Activated naive CD4-positive, alpha-beta T cell treated with anti-CD3 and anti-CD28 coated beads, Interleukin-2, amount 10 ng/mL, durations not matched to agents 7 days and 5 days (primary cell): ENCODE measurements at regions not wholly inside any gene's neighbourhood (a gene's known extent, or its start where the extent isn't known, plus 50 kb on each side); places are given as distances from the start of the nearest gene placed in this dataset.

Source experiments
- CTCF ChIA-PET: fragments of 350-600 bp; sonication (Branson Sonifier 250); formaldehyde crosslinking; loops from one replicate; lab custom pipeline; 2021; ENCODE audit warnings: antibody characterized with exemption; lab: Charles Lee
- DNase-seq: peaks from one replicate; pipeline ENCODE4 v3.0.0-alpha.2; 2020
- H3K27ac Mint-ChIP-seq: one replicate; pipeline ENCODE4 v1.8.0; 2021; ENCODE audit warnings: mild to moderate bottlenecking, moderate library complexity, mixed read lengths
- H3K27me3 Mint-ChIP-seq: one replicate; pipeline ENCODE4 v1.8.0; 2021; ENCODE audit warnings: mild to moderate bottlenecking, mixed read lengths
- H3K36me3 Mint-ChIP-seq: one replicate; pipeline ENCODE4 v1.8.0; 2021; ENCODE audit warnings: mixed read lengths
- H3K4me1 Mint-ChIP-seq: one replicate; pipeline ENCODE4 v1.8.0; 2021; ENCODE audit warnings: mixed read lengths
- H3K4me3 Mint-ChIP-seq: one replicate; pipeline ENCODE4 v1.8.0; 2021; ENCODE audit warnings: mild to moderate bottlenecking, moderate library complexity, mixed read lengths
- H3K9me3 Mint-ChIP-seq: one replicate; pipeline ENCODE4 v1.8.0; 2021; ENCODE audit warnings: mixed read lengths

DNA sequence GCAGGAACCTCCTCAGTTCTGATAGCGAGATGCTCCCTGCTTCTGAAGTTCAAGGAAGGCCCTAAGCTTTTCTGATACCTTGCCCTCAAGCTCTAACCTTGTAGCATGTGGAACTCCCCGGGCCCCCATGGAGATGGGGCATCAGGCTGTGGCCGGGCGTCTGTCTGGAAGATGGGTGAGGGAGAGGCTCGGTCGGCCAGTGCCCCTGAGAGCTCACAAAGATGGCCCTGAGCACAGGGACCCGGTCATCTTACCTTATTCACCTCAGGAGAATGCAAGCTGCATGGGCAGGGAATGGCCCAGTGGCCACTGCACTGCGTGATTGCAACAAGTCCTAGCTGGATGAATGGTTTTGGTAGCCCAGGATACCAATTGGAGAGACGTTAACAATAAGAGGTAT is 830.3 kb downstream of the TBC1D22A start:
- DNase-seq = no peak

DNA sequence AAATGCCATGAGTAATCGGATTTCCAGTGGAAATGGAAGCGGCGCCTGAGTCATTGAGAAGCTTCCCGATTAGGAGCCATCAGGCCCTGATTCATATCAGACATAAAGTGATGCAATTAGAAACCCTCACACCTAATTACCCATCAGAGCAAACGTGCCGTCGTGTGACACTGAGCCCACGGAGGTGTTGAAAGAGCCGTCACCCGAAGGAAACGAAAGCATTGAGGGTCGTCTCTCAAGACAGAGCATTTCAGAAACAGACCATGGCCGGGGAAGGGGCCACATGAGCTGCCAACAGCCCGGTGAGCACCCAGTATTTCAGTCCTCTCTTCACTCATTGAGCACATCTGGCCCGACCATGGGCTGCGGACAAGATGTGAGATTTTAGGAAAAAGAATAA is 829.3 kb downstream of the TBC1D22A start:
- no peaks in the 10 kb centered on the region for H3K36me3 Mint-ChIP-seq
- H3K27me3 Mint-ChIP-seq = no peaks in the 10 kb centered on the region
- no peak for DNase-seq
- no peak overlapping the region for H3K27ac Mint-ChIP-seq
- H3K9me3 Mint-ChIP-seq = no peaks in the 10 kb centered on the region
- no peaks in the 10 kb centered on the region for H3K4me1 Mint-ChIP-seq
- no peak overlapping the region for H3K4me3 Mint-ChIP-seq
- CTCF ChIA-PET = no interaction called here

More for the DNA sequence above, 830.3 kb downstream of the TBC1D22A start:
- H3K27ac Mint-ChIP-seq = no peak overlapping the region
- H3K27me3 Mint-ChIP-seq = no peaks in the 10 kb centered on the region
- CTCF ChIA-PET = no interaction called here
- no peaks in the 10 kb centered on the region for H3K36me3 Mint-ChIP-seq
- no peaks in the 10 kb centered on the region for H3K9me3 Mint-ChIP-seq
- H3K4me3 Mint-ChIP-seq = no peak overlapping the region
- no peaks in the 10 kb centered on the region for H3K4me1 Mint-ChIP-seq

DNA sequence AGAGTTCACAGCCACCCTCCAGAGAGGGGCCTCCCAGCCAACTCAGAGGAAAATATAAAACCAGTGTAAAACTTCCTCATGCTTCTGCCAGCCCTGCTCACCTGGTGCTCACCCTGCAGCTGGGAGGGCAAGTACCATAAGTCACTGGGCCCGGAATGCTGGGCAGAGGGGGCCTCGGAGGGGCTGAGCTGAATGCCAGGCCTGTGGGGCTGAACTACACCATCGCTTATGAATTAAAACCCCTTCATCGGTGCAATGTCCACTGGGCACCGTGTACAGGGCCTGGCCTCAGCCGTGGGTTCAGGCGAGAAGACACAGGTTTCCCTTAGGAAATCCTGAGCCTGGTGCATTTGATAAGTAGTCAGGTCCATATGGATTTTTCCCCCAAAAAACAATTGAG is 828.6 kb downstream of the TBC1D22A start:
- DNase-seq = no peak
- H3K27ac Mint-ChIP-seq = no peak overlapping the region
- no peaks in the 10 kb centered on the region for H3K36me3 Mint-ChIP-seq
- H3K4me3 Mint-ChIP-seq = no peak overlapping the region
- H3K27me3 Mint-ChIP-seq = no peaks in the 10 kb centered on the region
- no peaks in the 10 kb centered on the region for H3K4me1 Mint-ChIP-seq
- CTCF ChIA-PET = no interaction called here
- no peaks in the 10 kb centered on the region for H3K9me3 Mint-ChIP-seq

DNA sequence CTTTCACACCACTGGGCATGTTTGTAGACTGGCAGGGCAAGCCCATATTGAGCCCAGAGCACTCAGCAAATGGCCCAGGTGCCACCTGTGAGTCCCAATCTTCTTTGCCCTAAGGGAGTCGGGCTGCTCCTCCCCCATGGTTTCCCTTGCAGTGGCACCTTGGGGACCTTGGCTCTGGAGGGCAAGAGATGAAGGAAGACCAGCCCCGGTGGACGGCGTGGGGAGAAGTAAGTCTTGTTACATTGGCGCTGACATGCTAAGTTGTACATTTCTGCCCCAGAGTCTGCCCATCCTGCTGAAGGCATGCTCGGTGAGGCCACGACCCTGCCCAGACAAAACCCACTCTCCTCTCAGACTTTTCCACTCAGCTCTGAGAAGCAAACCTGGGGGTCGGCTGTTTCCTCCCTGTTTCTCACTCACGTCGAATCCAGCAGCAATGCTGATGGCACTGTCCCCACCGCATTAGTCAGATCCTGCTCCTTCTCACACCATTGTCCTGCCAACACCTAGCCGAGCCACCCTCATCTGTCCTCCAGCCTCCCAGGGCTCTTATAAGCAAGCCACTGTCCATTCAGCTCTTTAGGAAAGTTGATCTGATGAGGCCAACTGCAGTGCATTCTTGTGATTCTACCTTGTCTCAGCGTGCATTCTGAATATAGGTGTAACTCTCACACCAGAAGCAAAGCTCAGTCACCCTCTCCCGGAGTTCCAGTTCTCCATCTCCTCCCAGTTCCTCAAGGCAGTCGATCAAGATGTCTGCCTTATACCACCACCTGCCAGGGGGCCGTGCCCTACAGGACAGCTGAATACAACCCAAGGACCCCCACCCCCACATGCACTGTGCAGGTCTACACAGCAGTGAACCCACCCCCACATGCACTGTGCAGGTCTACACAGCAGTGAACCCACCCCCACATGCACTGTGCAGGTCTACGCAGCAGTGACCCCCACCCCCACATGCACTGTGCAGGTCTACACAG is 827.1 kb downstream of the TBC1D22A start:
- Mint-ChIP-seq H3K4me3 (no peak overlapping the region), H3K9me3 (no peaks in the 10 kb centered on the region), H3K27ac (no peak overlapping the region), H3K27me3 (no peaks in the 10 kb centered on the region), H3K36me3 (no peaks in the 10 kb centered on the region), H3K4me1 (no peaks in the 10 kb centered on the region)
- no peak for DNase-seq
- CTCF ChIA-PET = no interaction called here

DNA sequence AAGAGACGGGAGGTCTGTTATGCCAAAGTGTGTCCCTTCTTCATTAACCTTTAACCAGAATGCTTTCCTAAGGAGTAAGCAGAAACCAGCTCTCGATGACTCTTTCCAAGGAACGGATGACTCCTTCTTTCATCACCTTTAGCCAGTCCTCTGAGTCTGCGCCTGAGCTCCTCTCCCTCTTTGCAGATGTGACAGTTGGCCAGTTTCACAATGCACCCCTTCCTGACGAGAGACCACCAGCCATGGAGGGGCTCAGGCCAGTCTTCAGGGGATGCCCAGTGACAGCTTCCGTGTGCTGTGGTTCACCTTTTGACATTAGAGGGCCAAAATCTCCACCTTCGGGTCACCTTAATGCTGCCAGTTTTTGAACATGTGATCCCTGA is 826.1 kb downstream of the TBC1D22A start:
- peaks cover 5% of the 10 kb centered on the region for H3K9me3 Mint-ChIP-seq
- CTCF ChIA-PET = no interaction called here
- H3K4me3 Mint-ChIP-seq = no peak overlapping the region
- H3K36me3 Mint-ChIP-seq = no peaks in the 10 kb centered on the region
- no peaks in the 10 kb centered on the region for H3K4me1 Mint-ChIP-seq
- H3K27ac Mint-ChIP-seq = no peak overlapping the region
- no peak for DNase-seq
- H3K27me3 Mint-ChIP-seq = no peaks in the 10 kb centered on the region

DNA sequence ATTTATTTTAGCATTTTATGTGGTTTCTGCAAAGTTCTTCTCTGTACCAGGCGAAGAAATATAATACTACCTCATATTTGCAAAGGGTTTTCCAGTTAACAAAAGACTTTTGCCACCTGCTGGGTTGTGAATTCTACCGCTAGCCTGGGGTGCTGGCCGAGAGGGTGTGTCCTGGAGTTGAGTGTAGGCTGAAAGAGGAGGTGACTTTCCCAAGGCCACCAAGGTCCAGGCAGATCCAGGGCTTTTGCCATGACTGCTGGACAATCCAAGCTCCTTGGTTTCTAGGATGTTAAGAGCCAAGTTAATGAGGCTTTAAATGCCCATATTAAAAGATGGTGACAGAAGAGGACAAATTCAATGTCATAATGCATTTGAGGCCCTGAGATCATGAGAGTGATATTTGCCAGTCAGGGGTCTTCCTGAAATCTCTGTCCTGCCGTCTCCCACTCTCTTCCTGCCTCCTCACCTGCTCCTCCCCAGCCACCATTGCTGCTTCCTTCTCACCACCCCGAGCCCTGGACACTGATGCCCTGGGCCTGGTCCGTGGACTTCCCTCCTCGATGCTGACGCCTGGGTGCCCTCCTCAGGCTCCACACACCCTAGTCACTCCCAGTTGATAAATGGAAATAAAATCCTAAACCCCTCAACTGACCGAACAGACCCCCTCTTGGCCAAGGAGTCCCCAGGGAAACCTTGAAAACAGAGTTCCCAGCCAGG is 825.6 kb downstream of the TBC1D22A start:
- Mint-ChIP-seq H3K4me3 (no peak overlapping the region), H3K27ac (no peak overlapping the region), H3K9me3 (peaks cover 5% of the 10 kb centered on the region), H3K27me3 (no peaks in the 10 kb centered on the region), H3K4me1 (no peaks in the 10 kb centered on the region), H3K36me3 (no peaks in the 10 kb centered on the region)
- DNase-seq = no peak
- CTCF ChIA-PET = no interaction called here

DNA sequence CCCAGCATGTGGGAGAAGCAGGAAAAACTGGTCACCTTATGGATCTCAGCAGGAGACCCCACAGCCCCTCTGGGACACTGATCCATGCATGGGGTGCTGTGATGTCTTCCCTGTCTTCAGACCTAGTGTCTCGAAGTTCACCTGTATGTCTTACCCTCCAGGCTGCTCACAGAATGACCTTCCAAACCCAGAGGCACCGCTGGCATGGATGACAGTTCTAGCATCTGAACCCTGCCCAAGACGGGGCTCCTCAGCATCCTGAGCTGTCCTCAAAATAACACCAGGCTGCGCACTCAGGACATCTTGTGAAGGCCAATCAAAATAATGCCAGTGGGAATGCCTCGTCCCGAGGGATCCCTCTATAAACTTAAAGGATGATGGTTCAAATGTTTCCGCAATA is 824.9 kb downstream of the TBC1D22A start:
- Mint-ChIP-seq H3K4me3 (no peak overlapping the region), H3K4me1 (no peaks in the 10 kb centered on the region), H3K27me3 (no peaks in the 10 kb centered on the region), H3K9me3 (peaks cover 6% of the 10 kb centered on the region), H3K27ac (no peak overlapping the region), H3K36me3 (no peaks in the 10 kb centered on the region)
- DNase-seq = no peak
- CTCF ChIA-PET = no interaction called here

DNA sequence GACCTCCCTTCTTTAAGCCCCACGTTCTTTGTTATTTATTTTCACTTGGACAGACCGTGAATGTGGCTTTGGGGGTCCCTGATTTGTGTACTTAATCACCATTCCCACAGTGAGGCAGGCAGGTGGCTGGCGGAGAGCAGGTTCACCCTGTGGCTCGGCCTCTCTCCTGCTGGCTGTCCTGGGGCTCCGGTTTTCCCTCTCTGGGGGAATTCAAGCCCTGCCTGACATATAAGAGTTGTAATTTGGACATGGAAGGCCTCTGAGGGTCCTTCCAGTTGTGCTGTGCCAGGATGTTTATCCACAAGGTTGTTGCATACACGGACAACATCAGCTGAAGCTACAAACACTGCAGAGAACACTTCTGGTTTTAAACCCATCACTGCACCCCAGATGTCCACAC is 824.5 kb downstream of the TBC1D22A start:
- DNase-seq = no peak
- CTCF ChIA-PET = interaction anchor here (0.6 kb wide), 1 partner anchor 10 kb away, joined by 4 read pairs; no protein-coding TSS in a partner anchor
- no peaks in the 10 kb centered on the region for H3K36me3 Mint-ChIP-seq
- no peaks in the 10 kb centered on the region for H3K4me1 Mint-ChIP-seq
- no peak overlapping the region for H3K27ac Mint-ChIP-seq
- H3K27me3 Mint-ChIP-seq = no peaks in the 10 kb centered on the region
- H3K4me3 Mint-ChIP-seq = no peak overlapping the region
- H3K9me3 Mint-ChIP-seq = peaks cover 6% of the 10 kb centered on the region

DNA sequence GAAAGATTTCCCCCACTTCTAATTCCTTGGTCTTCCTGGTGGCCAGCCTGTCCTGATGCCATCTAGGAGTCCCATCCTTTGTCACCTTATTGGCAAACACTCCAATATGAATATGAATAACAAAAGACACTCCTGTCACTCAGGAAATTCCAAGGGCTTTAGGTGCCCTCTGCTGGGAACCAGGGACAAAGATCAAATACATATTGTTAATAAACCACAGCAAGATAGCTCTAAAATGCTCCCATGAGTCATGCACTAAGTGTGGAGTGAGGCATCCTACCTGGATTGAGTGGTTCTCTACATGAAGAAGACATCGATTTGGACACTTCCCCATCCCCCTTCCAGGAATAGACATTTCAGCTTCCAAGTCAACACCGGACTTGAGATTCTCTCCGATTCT is 823.6 kb downstream of the TBC1D22A start:
- no peak for DNase-seq
- CTCF ChIA-PET = no interaction called here
- H3K4me3 Mint-ChIP-seq = no peak overlapping the region
- no peaks in the 10 kb centered on the region for H3K27me3 Mint-ChIP-seq
- H3K27ac Mint-ChIP-seq = no peak overlapping the region
- H3K36me3 Mint-ChIP-seq = no peaks in the 10 kb centered on the region
- H3K9me3 Mint-ChIP-seq = peaks cover 6% of the 10 kb centered on the region
- H3K4me1 Mint-ChIP-seq = no peaks in the 10 kb centered on the region

DNA sequence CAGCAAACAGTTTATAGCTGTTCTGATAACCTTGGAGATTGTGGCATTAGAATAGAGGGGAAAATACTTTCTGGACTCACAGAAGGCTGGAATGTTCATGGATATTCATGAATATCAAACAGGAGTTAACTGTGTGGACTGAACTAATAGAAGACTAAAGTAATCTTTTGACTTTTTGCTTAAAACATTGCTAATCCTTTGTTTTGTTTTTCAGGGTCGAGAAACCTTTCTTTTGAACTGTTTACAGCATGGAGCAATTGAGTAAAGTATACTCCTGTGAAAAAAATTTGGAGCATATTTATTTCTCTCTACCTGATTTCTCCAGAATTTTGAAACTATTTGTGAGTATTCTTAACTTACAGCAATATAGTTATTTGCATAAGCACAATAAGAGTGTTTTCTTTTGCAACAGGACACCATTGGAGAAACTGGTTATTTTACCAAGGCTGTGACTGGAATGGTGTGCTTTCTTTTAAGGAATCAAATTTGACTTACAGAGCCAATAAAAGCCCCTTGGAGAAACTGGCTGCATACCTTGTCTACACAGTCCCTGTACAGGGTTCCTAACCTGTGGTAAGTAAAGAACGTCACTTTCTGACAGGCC is 821.6 kb downstream of the TBC1D22A start:
- DNase-seq = no peak
- H3K27ac Mint-ChIP-seq = no peak overlapping the region
- no peaks in the 10 kb centered on the region for H3K27me3 Mint-ChIP-seq
- H3K4me3 Mint-ChIP-seq = no peak overlapping the region
- H3K9me3 Mint-ChIP-seq = peaks cover 6% of the 10 kb centered on the region
- CTCF ChIA-PET = no interaction called here
- H3K36me3 Mint-ChIP-seq = no peaks in the 10 kb centered on the region
- H3K4me1 Mint-ChIP-seq = no peaks in the 10 kb centered on the region

DNA sequence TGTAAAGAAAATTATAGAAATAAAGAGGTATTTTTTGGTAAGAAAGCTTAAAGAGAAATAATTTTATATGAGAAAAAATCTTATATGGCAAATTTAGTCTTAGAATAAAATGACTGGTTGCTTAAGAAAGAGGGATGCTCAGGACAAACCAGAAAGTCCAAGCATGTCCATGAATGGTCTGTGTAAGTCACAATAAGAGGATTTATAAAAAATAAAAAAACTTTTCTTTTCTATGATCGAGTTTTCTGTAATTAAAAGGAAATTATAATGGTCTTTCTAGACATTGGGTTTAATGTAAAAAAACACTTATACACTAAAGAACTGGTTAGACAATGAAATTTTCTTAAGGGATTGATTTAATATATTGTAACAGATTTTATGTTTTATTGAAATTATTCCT is 819.6 kb downstream of the TBC1D22A start:
- CTCF ChIA-PET = no interaction called here
- H3K36me3 Mint-ChIP-seq = no peaks in the 10 kb centered on the region
- H3K4me3 Mint-ChIP-seq = no peak overlapping the region
- H3K9me3 Mint-ChIP-seq = peaks cover 6% of the 10 kb centered on the region
- no peak for DNase-seq
- no peak overlapping the region for H3K27ac Mint-ChIP-seq
- no peaks in the 10 kb centered on the region for H3K4me1 Mint-ChIP-seq
- H3K27me3 Mint-ChIP-seq = no peaks in the 10 kb centered on the region

DNA sequence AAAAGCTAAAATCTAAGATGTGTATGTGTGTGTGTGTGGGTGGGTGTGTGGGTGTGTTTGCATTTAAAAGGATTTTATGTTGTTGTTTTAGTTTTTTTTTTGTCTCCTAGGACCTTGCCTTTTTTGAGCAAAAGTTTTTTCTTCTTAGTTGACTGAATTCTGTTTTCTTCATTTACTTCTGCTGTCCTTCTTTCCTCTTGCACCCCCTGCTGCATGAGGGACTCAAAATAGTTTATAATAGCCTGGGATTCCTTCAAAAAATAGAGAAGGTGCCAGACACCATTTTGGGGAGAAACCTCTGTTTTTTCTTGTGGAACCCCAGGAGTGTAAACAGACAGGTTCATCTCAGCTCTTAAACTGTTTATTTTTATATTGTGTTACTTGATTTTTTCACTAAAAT is 817.7 kb downstream of the TBC1D22A start:
- CTCF ChIA-PET = no interaction called here
- H3K27ac Mint-ChIP-seq = no peak overlapping the region
- no peaks in the 10 kb centered on the region for H3K27me3 Mint-ChIP-seq
- H3K4me1 Mint-ChIP-seq = no peaks in the 10 kb centered on the region
- no peak overlapping the region for H3K4me3 Mint-ChIP-seq
- no peaks in the 10 kb centered on the region for H3K36me3 Mint-ChIP-seq
- peaks cover 6% of the 10 kb centered on the region for H3K9me3 Mint-ChIP-seq
- no peak for DNase-seq

DNA sequence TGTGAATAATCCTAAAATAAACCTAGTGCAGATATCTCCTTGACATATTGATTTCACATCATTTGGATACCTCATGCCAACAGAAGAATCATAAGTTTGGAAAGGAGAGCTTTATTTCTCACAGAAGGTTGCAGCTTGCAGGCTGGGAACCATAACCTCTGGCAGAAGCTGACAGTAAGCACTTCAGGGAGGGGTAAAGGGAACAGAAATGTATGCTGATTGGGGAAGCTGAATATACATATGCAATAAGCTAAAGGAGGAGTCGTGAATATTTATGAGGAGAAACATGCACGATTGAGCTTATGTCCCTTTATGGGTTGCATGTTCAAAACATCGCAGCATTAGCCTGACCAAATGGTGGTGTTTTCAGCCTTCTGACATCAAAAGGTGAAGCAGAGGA is 814.5 kb downstream of the TBC1D22A start:
- Mint-ChIP-seq H3K36me3 (no peaks in the 10 kb centered on the region), H3K27ac (no peak overlapping the region), H3K27me3 (no peaks in the 10 kb centered on the region), H3K9me3 (peaks cover 2% of the 10 kb centered on the region), H3K4me3 (no peak overlapping the region), H3K4me1 (no peaks in the 10 kb centered on the region)
- CTCF ChIA-PET = interaction anchor here (0.8 kb wide), 1 partner anchor 363 kb away, joined by 3 read pairs; no protein-coding TSS in a partner anchor
- DNase-seq = no peak

DNA sequence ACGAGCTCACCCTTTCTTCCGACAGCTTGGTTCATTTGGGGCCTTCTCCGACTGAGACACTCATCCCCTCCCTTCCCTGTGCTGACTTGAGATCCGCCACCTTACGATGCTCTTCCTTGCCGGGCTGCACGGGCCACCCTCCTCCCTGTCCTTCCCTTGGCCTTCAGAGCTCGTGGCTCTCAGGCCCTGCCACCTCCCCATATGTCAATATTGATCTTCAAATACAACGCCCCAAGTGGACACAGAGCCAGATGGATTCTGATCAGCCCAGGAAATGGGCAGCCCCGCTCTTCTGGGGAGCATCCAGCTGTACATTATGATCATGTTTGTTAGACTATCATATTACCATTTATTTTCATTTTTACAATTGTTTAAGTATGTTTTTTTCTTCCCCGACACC is 812.8 kb downstream of the TBC1D22A start:
- no peaks in the 10 kb centered on the region for H3K36me3 Mint-ChIP-seq
- H3K4me1 Mint-ChIP-seq = no peaks in the 10 kb centered on the region
- H3K4me3 Mint-ChIP-seq = no peak overlapping the region
- H3K27me3 Mint-ChIP-seq = no peaks in the 10 kb centered on the region
- DNase-seq = no peak
- CTCF ChIA-PET = no interaction called here
- no peak overlapping the region for H3K27ac Mint-ChIP-seq
- H3K9me3 Mint-ChIP-seq = peaks cover 2% of the 10 kb centered on the region
